ENCODE measurements at regions not wholly inside any gene's neighbourhood (a gene's known extent, or its start where the extent isn't known, plus 50 kb on each side); places are given as distances from the start of the nearest gene placed in this dataset.

- no peak for TF ChIP-seq CTCF (conservative IDR thresholded peaks at IDR 0.05)
- peaks cover 11% of the 10 kb centered on the region for H3K4me1 Mint-ChIP-seq (ENCODE audit: unreplicated experiment)
- no peaks in the 10 kb centered on the region for H3K27me3 Mint-ChIP-seq
- H3K9me3 Mint-ChIP-seq = no peaks in the 10 kb centered on the region
- DNase-seq (ENCODE audit: extremely low spot score, unreplicated experiment) = no peak
- H3K27ac Mint-ChIP-seq = no peak overlapping the region
- H3K36me3 Mint-ChIP-seq = no peaks in the 10 kb centered on the region
- H3K4me3 Mint-ChIP-seq = no peak overlapping the region
Observed at GRCh38 chr10:31263903-31264302, 55.1 kb upstream of the ZEB1 start.

GRCh38 chr10:31268444-31269303 lies 50.3 kb upstream of the ZEB1 start:
- no peak overlapping the region for H3K27ac Mint-ChIP-seq
- no peaks in the 10 kb centered on the region for H3K27me3 Mint-ChIP-seq
- no peak overlapping the region for H3K4me3 Mint-ChIP-seq
- no peak for DNase-seq (ENCODE audit: extremely low spot score, unreplicated experiment)
- no peak for TF ChIP-seq CTCF (conservative IDR thresholded peaks at IDR 0.05)
- H3K36me3 Mint-ChIP-seq = no peaks in the 10 kb centered on the region
- no peaks in the 10 kb centered on the region for H3K4me1 Mint-ChIP-seq (ENCODE audit: unreplicated experiment)
- no peaks in the 10 kb centered on the region for H3K9me3 Mint-ChIP-seq
